ENCODE measurements at regions not wholly inside any gene's neighbourhood (a gene's known extent, or its start where the extent isn't known, plus 50 kb on each side); places are given as distances from the start of the nearest gene placed in this dataset.

- TF ChIP-seq CTCF (IDR thresholded peaks at IDR 0.05) = no peak
- intact Hi-C loops (cut with DNase I) = no loop called here
- Histone ChIP-seq H3K27me3 (no peaks in the 10 kb centered on the region), H3K36me3 (no peaks in the 10 kb centered on the region), H3K4me1 (no peaks in the 10 kb centered on the region), H3K27ac (no peak overlapping the region), H3K4me3 (no peak overlapping the region), H3K9me3 (no peaks in the 10 kb centered on the region), H3K9ac (ENCODE audit: low read depth in 2 of 2, low read length in 2 of 2) (no peak overlapping the region)
- no peak for DNase-seq
These were observed 88.1 kb upstream of the C1orf21 start for GRCh38 chr1:184298440-184299405.

DNA sequence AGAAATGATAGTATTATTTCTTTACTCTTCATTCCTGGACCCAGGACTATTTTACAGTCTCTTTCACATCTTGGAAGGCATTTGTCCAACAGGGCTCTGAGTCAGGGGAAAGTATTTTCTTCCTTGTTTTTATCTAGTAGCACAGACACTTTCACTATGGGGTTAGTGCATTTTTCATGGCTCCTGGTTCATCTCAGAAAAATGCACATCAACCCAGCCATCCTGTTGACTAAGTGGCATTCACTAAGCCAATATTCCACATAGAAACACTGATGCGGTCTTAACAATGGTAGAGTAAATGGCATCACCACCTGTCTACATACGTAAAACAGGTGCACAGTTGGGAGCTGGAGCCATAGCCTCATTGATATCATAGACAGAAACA lies 87.4 kb upstream of the C1orf21 start:
- intact Hi-C loops (cut with DNase I) = no loop called here
- Histone ChIP-seq H3K9ac (ENCODE audit: low read depth in 2 of 2, low read length in 2 of 2) (no peak overlapping the region), H3K9me3 (no peaks in the 10 kb centered on the region), H3K4me3 (no peak overlapping the region), H3K4me1 (no peaks in the 10 kb centered on the region), H3K27me3 (no peaks in the 10 kb centered on the region), H3K27ac (no peak overlapping the region), H3K36me3 (no peaks in the 10 kb centered on the region)
- no peak for TF ChIP-seq CTCF (IDR thresholded peaks at IDR 0.05)
- DNase-seq = no peak

DNA sequence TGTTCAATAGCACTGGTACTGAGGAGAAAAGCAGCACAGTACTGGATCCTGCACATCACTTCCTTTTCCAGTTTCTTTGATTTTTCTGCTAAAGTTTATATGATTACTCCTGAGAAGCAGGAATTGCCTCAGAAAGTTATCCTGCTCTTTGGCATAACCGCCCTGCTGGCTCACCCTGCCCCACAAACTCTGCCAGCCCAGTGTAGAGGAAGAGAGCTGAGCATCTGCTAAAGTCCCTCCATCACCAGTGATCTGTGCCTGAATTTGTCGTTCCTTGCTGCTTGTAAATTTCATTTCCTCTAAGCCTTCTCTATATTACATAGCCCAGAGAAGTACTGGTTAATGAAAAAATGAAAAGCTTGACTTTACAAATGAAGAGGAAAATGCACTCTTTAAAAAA lies 87.0 kb upstream of the C1orf21 start:
- H3K4me1 ChIP-seq = no peaks in the 10 kb centered on the region
- H3K27ac ChIP-seq = no peak overlapping the region
- no peak overlapping the region for H3K4me3 ChIP-seq
- no peaks in the 10 kb centered on the region for H3K9me3 ChIP-seq
- intact Hi-C loops (cut with DNase I) = no loop called here
- TF ChIP-seq CTCF (IDR thresholded peaks at IDR 0.05) = no peak
- no peaks in the 10 kb centered on the region for H3K27me3 ChIP-seq
- no peaks in the 10 kb centered on the region for H3K36me3 ChIP-seq
- no peak for DNase-seq
- no peak overlapping the region for H3K9ac ChIP-seq (ENCODE audit: low read depth in 2 of 2, low read length in 2 of 2)

- Histone ChIP-seq H3K9me3 (no peaks in the 10 kb centered on the region), H3K9ac (ENCODE audit: low read depth in 2 of 2, low read length in 2 of 2) (no peak overlapping the region), H3K27ac (no peak overlapping the region), H3K36me3 (no peaks in the 10 kb centered on the region), H3K4me1 (no peaks in the 10 kb centered on the region), H3K4me3 (no peak overlapping the region), H3K27me3 (no peaks in the 10 kb centered on the region)
- DNase-seq = no peak
- intact Hi-C loops (cut with DNase I) = no loop called here
- no peak for TF ChIP-seq CTCF (IDR thresholded peaks at IDR 0.05)
These were observed 86.4 kb upstream of the C1orf21 start for GRCh38 chr1:184300446-184300845.

DNA sequence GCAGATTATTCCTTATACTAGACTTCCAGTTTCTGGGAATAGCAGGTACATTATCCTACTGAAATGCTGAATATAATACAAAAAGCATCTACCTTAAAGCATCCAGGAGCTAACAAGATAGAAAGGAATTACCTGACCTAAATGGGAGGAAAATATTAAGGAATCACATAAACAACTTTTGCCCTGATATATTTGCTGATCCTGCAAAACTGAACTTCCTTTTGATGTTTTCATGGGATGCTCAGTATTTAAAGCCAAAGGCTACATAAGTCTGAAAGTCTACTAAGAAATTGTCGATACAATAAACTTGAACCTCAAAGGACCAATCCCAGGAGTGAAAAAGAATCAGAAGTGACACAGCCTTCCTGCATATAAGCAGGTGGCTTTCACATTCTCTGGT lies 85.6 kb upstream of the C1orf21 start:
- no peaks in the 10 kb centered on the region for H3K27me3 ChIP-seq
- TF ChIP-seq CTCF (IDR thresholded peaks at IDR 0.05) = no peak
- no peak overlapping the region for H3K9ac ChIP-seq (ENCODE audit: low read depth in 2 of 2, low read length in 2 of 2)
- H3K9me3 ChIP-seq = no peaks in the 10 kb centered on the region
- H3K4me1 ChIP-seq = no peaks in the 10 kb centered on the region
- H3K27ac ChIP-seq = no peak overlapping the region
- intact Hi-C loops (cut with DNase I) = no loop called here
- no peak overlapping the region for H3K4me3 ChIP-seq
- no peaks in the 10 kb centered on the region for H3K36me3 ChIP-seq
- DNase-seq = no peak

Measured in colonic mucosa (tissue), 4 donors.